Gastroesophageal sphincter (tissue), 4 donors: ENCODE measurements at regions not wholly inside any gene's neighbourhood (a gene's known extent, or its start where the extent isn't known, plus 50 kb on each side); places are given as distances from the start of the nearest gene placed in this dataset.

ENCODE experiments used
- ATAC-seq: fragments of 150-250 bp; one replicate; pipeline ENCODE4 v1.9.1; 2016; ENCODE audit warnings: mild to moderate bottlenecking, moderate library complexity
- H3K27ac ChIP-seq, 4 donors: fragments of 200-600 bp; sonication (generic) in 3 of 4; 1 replicate in 3 of 4; 2 replicates in 1 of 4; pipeline ENCODE4 v1.5.1; 2016 to 2019
- H3K27me3 ChIP-seq: fragments of 200-600 bp; sonication (generic); one replicate; pipeline ENCODE4 v1.5.1; 2019
- H3K36me3 ChIP-seq, 2 donors: fragments of 200-600 bp; sonication (generic); one replicate each; pipeline ENCODE4 v1.5.1; 2019; ENCODE audit warnings: control low read depth in 1 of 2
- H3K4me1 ChIP-seq, 3 donors: fragments of 200-600 bp; sonication (generic); 1 replicate in 2 of 3; 2 replicates in 1 of 3; pipeline ENCODE4 v1.5.1; 2016 to 2019; ENCODE audit warnings: control low read depth in 2 of 3
- H3K4me3 ChIP-seq, 2 donors: fragments of 200-600 bp; sonication (generic); one replicate each; pipeline ENCODE4 v1.5.1; 2019; ENCODE audit warnings: mild to moderate bottlenecking in 1 of 2, moderate library complexity in 1 of 2
- H3K9me3 ChIP-seq, 3 donors: fragments of 200-600 bp; sonication (generic); one replicate each; pipeline ENCODE4 v1.5.1; 2017 to 2019; ENCODE audit warnings: control low read depth in 2 of 3
- CTCF ChIP-seq, 4 experiments: fragments of 200-600 bp in 2 of 4; fragments of 450-650 bp in 2 of 4; sonication (generic) in 1 of 4; IDR thresholded peaks; one replicate each; pipeline ENCODE4 v1.5.1; 2017 to 2019; ENCODE audit warnings: antibody characterized with exemption in 4 of 4, mild to moderate bottlenecking in 2 of 4, moderate library complexity in 2 of 4
- EP300 ChIP-seq: sonication (generic); formaldehyde crosslinking; IDR thresholded peaks from one replicate; pipeline ENCODE4 v1.6.1; 2017; ENCODE audit warnings: antibody characterized with exemption, mild to moderate bottlenecking
- POLR2A ChIP-seq, 2 donors: fragments of 450-650 bp; IDR thresholded peaks; one replicate each; pipeline ENCODE4 v1.6.1; 2017; ENCODE audit warnings: antibody characterized with exemption in 2 of 2, mild to moderate bottlenecking in 2 of 2, moderate library complexity in 1 of 2
- POLR2AphosphoS5 ChIP-seq: sonication (generic); formaldehyde crosslinking; IDR thresholded peaks from one replicate; pipeline ENCODE4 v1.6.1; 2017; ENCODE audit warnings: antibody characterized with exemption
- WGBS, 2 donors: methylation state at CpG; one replicate each; pipeline ENCODE4 v1.1.5; 2018; ENCODE audit warnings: low coverage in 1 of 2; 5-methylcytosine and 5-hydroxymethylcytosine counted together

GRCh38 chr22:19574247-19574646, 50.0 kb upstream of the CLDN5 start:
- no peak for TF ChIP-seq POLR2AphosphoS5
- no peak for TF ChIP-seq POLR2A (IDR thresholded peaks at IDR 0.05)
- TF ChIP-seq EP300 = no peak
- TF ChIP-seq CTCF (IDR thresholded peaks at IDR 0.05) = no peak
- no peaks in the 10 kb centered on the region for H3K36me3 ChIP-seq
- no peaks in the 10 kb centered on the region for H3K9me3 ChIP-seq
- no peak for ATAC-seq
- no peaks in the 10 kb centered on the region for H3K4me1 ChIP-seq
- 82 to 83% methylated on average over 4 of the region's 4 CpGs for WGBS, 2 donors
- H3K27ac ChIP-seq = no peak overlapping the region
- peaks cover 32% of the 10 kb centered on the region for H3K27me3 ChIP-seq
- no peak overlapping the region for H3K4me3 ChIP-seq

- H3K4me3 ChIP-seq = no peak overlapping the region
- TF ChIP-seq CTCF (IDR thresholded peaks at IDR 0.05) (no peak), POLR2A (IDR thresholded peaks at IDR 0.05) (no peak), POLR2AphosphoS5 (no peak), EP300 (no peak)
- 36 to 62% methylated on average over 5 to 7 of the region's 16 CpGs for WGBS, 2 donors
- peak overlapping the region in 3 of 4 donors; percentile 22 to 57 (median 55) for H3K27ac ChIP-seq
- H3K4me1 ChIP-seq = no peaks in the 10 kb centered on the region
- peaks cover 35% of the 10 kb centered on the region for H3K27me3 ChIP-seq
- no peaks in the 10 kb centered on the region for H3K36me3 ChIP-seq
- H3K9me3 ChIP-seq = no peaks in the 10 kb centered on the region
- ATAC-seq = peak; percentile 69
Observed at GRCh38 chr22:19576460-19577421, 52.5 kb upstream of the CLDN5 start.

DNA sequence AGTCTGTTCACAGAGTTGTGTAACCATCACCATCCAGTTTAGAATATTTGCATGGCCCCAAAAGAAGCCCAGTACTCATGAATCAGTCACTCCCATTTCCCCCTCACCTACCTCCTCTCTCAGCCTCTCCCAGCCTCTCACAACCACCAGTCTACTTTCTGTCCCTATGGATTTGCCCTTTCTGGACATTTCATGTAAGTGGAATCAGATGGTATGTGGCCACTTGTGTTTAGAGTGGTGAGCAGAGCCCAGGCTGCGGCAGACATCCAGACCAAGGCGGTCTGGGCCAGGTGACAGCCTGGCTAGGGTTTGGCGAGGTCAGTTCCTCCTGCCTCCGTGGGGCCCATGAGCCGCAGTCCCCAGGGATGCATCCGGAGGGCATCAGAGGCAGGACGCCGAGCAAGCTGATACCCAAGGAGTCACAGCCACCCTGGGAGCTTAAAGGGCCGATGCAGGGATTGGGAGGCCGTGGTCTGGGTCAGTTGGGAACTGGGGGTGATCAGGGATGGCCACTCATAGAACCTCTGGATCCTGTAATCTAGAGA, 53.3 kb upstream of the CLDN5 start:
- no CpG with 5 or more reads among the region's 10 CpGs for WGBS, 2 donors
- Histone ChIP-seq H3K27me3 (peaks cover 35% of the 10 kb centered on the region), H3K27ac (peak overlapping the region in 3 of 4 donors; percentile 22 to 57 (median 55)), H3K4me3 (no peak overlapping the region), H3K9me3 (no peaks in the 10 kb centered on the region), H3K4me1 (no peaks in the 10 kb centered on the region), H3K36me3 (no peaks in the 10 kb centered on the region)
- TF ChIP-seq POLR2AphosphoS5 (no peak), EP300 (no peak), POLR2A (IDR thresholded peaks at IDR 0.05) (no peak), CTCF (IDR thresholded peaks at IDR 0.05) (no peak)
- no peak for ATAC-seq

DNA sequence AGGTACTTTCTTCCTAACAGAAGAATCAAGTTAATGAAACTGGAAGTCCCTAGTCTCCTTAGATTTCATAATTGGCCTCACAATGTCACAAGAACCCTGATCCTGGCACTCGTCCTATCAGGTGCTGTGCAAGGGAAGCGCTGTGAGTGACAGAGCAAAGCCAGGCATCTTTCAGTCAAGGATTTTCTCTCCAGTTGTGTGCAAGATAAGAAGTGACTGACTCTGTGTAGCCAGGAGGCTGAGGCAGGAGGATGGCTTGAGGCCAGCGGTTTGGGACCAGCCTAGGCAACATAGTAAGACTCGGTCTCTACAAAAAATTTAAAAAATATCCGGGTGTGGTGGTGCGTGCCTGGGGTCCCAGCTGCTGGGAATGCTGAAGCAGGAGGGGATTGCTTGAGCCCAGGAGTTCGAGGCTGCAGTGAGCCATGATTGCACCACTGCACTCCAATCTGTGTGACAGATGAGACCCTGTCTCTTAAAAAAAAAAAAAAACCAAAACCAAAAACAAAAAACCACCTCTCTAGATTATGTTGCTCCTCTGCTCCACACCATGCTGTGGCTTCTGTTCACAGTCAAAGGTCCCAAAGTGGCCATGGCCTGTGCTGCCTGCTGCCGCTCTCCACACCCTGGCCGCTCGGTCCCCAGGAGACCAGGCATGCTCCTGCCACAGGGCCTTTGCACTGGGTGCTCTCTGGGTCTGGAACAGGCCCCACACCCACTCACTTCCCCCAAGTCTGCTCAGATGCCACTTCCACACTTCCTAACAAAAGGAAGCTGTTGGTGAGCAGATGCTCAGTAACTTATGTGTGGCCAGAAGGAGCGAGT, 54.2 kb upstream of the CLDN5 start:
- no peak for TF ChIP-seq EP300
- no peak for TF ChIP-seq POLR2A (IDR thresholded peaks at IDR 0.05)
- TF ChIP-seq POLR2AphosphoS5 = no peak
- no peak for TF ChIP-seq CTCF (IDR thresholded peaks at IDR 0.05)
- no peak overlapping the region for H3K4me3 ChIP-seq
- 75 to 94% methylated on average over 7 of the region's 11 CpGs for WGBS, 2 donors
- peak overlapping the region in 1 of 4 donors; percentile 61 for H3K27ac ChIP-seq
- H3K4me1 ChIP-seq = no peaks in the 10 kb centered on the region
- no peaks in the 10 kb centered on the region for H3K36me3 ChIP-seq
- no peak for ATAC-seq
- no peaks in the 10 kb centered on the region for H3K9me3 ChIP-seq
- peaks cover 35% of the 10 kb centered on the region for H3K27me3 ChIP-seq
